Right lobe of liver (tissue), 6 donors: ENCODE measurements at regions not wholly inside any gene's neighbourhood (a gene's known extent, or its start where the extent isn't known, plus 50 kb on each side); places are given as distances from the start of the nearest gene placed in this dataset.

Source experiments
- ATAC-seq, 4 donors: fragments of 200-7000 bp; cut with Tn5 transposase; one replicate each; pipeline ENCODE4 v1.9.1; 2020; ENCODE audit warnings: mild to moderate bottlenecking in 4 of 4, moderate library complexity in 4 of 4
- DNase-seq, 3 donors: peaks; one replicate each; pipeline ENCODE4 v3.0.0-alpha.2; 2020
- H3K27ac ChIP-seq, 3 donors: fragments of 200-600 bp; one replicate each; pipeline ENCODE4 v1.8.0; 2022
- H3K27me3 ChIP-seq, 2 donors: fragments of 200-600 bp; one replicate each; pipeline ENCODE4 v1.8.0; 2022
- H3K36me3 ChIP-seq, 4 donors: fragments of 200-600 bp; sonication (generic) in 1 of 4; one replicate each; pipeline versions ENCODE4 v1.5.1 to v1.8.0; 2017 to 2022; ENCODE audit warnings: control low read depth in 1 of 4
- H3K4me1 ChIP-seq, 4 donors: fragments of 200-600 bp; sonication (generic) in 1 of 4; one replicate each; pipeline versions ENCODE4 v1.5.1 to v1.8.0; 2017 to 2022; ENCODE audit warnings: control low read depth in 1 of 4
- H3K4me3 ChIP-seq, 3 donors: fragments of 200-600 bp; one replicate each; pipeline ENCODE4 v1.8.0; 2022
- H3K9me3 ChIP-seq, 4 donors: fragments of 200-600 bp; sonication (generic) in 1 of 4; one replicate each; pipeline versions ENCODE4 v1.5.1 to v1.8.0; 2017 to 2022; ENCODE audit warnings: control low read depth in 1 of 4
- POLR2A ChIP-seq: fragments of 450-650 bp; IDR thresholded peaks from one replicate; pipeline ENCODE4 v1.6.1; 2017; ENCODE audit warnings: antibody characterized with exemption, mild to moderate bottlenecking
- WGBS: methylation state at CpG from one replicate; pipeline ENCODE4 v1.1.6; 2018; ENCODE audit warnings: low coverage, low lambda C conversion rate; ENCODE audit not compliant: insufficient coverage; ENCODE audit errors: missing lambda C conversion rate; 5-methylcytosine and 5-hydroxymethylcytosine counted together
- intact Hi-C, 2 donors: fragments of 100-400 bp; cut with DNase I; formaldehyde crosslinking; loops; one replicate each; pipeline versions ENCODE4 v1.11.2 to v1.14.1; 2022
- TF ChIP-seq, protein P1 (sequence below), 4 donors: fragments of 200-600 bp in 3 of 4; fragments of 450-650 bp in 1 of 4; IDR thresholded peaks; one replicate each; pipeline versions ENCODE4 v1.5.1 to v1.8.0; 2016 to 2022; ENCODE audit warnings: antibody characterized with exemption in 4 of 4, mild to moderate bottlenecking in 2 of 4
- donor health status: DM: no; HTN: yes; CAD: no.
- donor health status: DM: no; HTN: no; CAD: no.
- donor health status: DM: no; HTN: no; CAD: no.
- donor health status: DM: no; HTN: yes; CAD: no.
- donor health status: DM: no; HTN: yes; CAD: no.

DNA sequence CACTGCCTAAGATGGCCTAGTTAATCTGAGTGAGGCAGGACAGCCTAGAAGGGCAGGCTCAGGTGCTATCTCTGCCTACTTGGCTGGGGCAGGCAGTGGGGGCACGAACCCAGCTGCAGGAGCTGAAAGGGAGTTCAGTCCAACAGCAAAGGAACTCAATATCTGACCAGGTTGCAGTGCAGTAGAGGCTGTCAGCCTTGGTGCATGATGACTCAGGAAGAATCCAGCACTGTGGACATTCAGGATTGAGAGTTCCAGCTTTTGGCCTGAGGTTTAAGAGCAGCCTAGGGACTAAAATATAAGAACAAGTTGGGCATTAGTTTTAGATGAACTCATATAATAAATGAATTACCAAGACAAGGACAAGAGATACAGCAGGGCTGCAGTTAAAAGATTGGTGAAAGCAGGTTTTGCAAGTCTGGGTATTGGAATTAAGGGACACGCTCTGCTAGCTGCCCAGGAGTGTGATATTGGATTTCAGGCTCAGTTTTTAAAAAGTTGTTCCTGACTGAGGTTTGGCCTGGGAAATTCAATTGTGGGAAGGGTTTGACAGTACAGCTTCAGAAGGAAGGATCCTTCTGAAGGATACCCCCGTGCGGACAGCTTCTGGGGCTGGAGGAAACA lies 64.7 kb upstream of the ATG10 start:
- H3K36me3 ChIP-seq = no peaks in the 10 kb centered on the region
- no peak for TF ChIP-seq POLR2A
- TF ChIP-seq, protein P1, sequence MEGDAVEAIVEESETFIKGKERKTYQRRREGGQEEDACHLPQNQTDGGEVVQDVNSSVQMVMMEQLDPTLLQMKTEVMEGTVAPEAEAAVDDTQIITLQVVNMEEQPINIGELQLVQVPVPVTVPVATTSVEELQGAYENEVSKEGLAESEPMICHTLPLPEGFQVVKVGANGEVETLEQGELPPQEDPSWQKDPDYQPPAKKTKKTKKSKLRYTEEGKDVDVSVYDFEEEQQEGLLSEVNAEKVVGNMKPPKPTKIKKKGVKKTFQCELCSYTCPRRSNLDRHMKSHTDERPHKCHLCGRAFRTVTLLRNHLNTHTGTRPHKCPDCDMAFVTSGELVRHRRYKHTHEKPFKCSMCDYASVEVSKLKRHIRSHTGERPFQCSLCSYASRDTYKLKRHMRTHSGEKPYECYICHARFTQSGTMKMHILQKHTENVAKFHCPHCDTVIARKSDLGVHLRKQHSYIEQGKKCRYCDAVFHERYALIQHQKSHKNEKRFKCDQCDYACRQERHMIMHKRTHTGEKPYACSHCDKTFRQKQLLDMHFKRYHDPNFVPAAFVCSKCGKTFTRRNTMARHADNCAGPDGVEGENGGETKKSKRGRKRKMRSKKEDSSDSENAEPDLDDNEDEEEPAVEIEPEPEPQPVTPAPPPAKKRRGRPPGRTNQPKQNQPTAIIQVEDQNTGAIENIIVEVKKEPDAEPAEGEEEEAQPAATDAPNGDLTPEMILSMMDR (IDR thresholded peaks at IDR 0.05) = no peak
- DNase-seq (no peak), ATAC-seq (no peak)
- H3K4me3 ChIP-seq = no peak overlapping the region
- no peaks in the 10 kb centered on the region for H3K9me3 ChIP-seq
- 79% methylated on average over 4 of the region's 4 CpGs for WGBS
- no peaks in the 10 kb centered on the region for H3K4me1 ChIP-seq
- H3K27me3 ChIP-seq = no peaks in the 10 kb centered on the region
- intact Hi-C loops = no loop called here
- no peak overlapping the region for H3K27ac ChIP-seq

DNA sequence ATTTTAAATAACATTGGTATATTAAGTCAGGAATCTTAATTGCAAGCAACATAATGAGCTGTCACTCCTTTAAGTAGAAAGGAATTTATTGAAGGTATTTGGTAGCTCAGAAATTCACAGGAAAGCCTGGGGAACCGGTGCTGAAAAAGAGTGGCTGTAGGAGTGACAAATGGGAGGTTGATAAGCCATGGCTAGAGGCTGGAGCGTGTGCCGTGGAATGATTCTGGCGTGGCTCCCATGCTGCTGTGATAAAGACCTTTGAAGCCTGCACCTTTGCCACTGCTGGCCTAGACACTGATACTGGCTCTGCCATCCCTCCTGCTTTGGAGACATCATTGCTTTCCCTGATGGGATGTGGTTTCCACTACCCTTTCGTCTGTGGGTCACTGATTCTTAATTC lies 65.7 kb upstream of the ATG10 start:
- intact Hi-C loops = no loop called here
- peak; percentile 45 to 95 (median 84) for ATAC-seq
- DNase-seq = peak; percentile 58 to 82 (median 68)
- no peaks in the 10 kb centered on the region for H3K27me3 ChIP-seq
- WGBS = 12% methylated on average over 5 of the region's 5 CpGs
- no peak overlapping the region for H3K27ac ChIP-seq
- H3K36me3 ChIP-seq = no peaks in the 10 kb centered on the region
- no peak overlapping the region for H3K4me3 ChIP-seq
- H3K4me1 ChIP-seq = no peaks in the 10 kb centered on the region
- TF ChIP-seq, protein P1 (IDR thresholded peaks at IDR 0.05) = no peak
- TF ChIP-seq POLR2A = no peak
- H3K9me3 ChIP-seq = no peaks in the 10 kb centered on the region

DNA sequence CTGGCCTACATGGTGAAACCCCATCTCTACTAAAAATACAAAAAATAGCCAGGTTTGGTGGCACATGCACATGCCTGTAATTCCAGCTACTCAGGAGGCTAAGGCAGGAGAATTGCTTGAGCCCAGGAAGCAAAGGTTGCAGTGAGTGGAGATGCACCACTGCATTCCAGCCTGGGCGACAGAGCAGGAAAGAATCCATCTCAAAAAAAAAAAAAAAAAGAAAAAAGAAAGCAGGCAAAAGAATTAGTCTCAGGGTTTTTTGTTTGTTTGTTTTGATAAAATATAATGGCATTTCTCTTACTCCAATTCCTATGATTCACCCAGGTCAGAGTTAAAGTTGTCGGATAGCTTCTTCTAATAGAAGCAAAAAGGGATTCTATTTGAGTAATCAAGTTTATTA lies 67.0 kb upstream of the ATG10 start:
- WGBS = 92% methylated on average over 2 of the region's 2 CpGs
- Histone ChIP-seq H3K27ac (no peak overlapping the region), H3K4me3 (no peak overlapping the region), H3K36me3 (no peaks in the 10 kb centered on the region), H3K9me3 (no peaks in the 10 kb centered on the region), H3K4me1 (no peaks in the 10 kb centered on the region), H3K27me3 (no peaks in the 10 kb centered on the region)
- intact Hi-C loops = no loop called here
- no peak for TF ChIP-seq POLR2A
- TF ChIP-seq, protein P1 (IDR thresholded peaks at IDR 0.05) = no peak
- no peak for ATAC-seq
- DNase-seq = no peak

DNA sequence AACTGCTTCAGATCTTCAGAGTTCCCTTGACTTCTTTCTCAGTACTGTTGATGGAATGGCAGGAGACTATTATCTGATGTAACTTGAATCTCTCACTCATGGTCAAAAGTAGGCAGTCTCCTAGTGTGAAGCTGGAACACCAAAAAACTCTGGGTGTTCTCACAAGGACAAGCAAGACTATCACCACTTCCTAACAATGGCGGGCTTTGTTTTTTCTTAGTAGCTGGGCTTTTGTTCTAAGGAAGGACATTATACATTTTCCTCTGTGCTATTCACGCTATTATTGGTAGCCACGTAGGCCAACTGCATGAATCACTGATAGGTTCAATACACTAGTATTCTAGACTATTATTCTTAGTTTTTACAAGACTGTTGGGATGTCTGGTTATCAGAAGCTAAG lies 67.7 kb upstream of the ATG10 start:
- TF ChIP-seq POLR2A = no peak
- TF ChIP-seq, protein P1 (IDR thresholded peaks at IDR 0.05) = no peak
- Histone ChIP-seq H3K27me3 (no peaks in the 10 kb centered on the region), H3K36me3 (no peaks in the 10 kb centered on the region), H3K4me1 (no peaks in the 10 kb centered on the region), H3K9me3 (no peaks in the 10 kb centered on the region), H3K4me3 (no peak overlapping the region), H3K27ac (no peak overlapping the region)
- ATAC-seq (no peak), DNase-seq (no peak)
- WGBS = 85% methylated on average over 3 of the region's 3 CpGs
- intact Hi-C loops = no loop called here

DNA sequence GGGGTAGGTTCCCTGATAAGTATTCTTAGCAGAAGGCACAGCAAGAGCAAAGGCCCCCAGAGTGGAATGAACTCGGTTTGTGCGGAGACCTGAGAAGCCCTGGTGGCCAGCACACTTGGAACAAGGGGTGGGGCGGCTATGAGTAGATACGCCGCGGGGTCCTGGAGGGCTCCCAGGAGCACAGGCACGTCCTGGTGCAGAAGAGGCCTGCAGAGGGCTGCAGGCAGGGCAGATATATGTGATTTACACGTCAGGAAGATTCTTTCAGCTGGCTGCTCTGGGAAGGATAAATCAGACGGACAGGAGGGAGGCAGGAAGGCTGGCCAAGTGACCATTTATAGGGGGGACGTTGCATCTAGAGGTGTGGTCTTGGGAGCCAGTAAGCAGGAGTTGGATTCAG lies 70.2 kb upstream of the ATG10 start:
- DNase-seq (no peak), ATAC-seq (no peak)
- Histone ChIP-seq H3K9me3 (no peaks in the 10 kb centered on the region), H3K4me1 (no peaks in the 10 kb centered on the region), H3K27me3 (no peaks in the 10 kb centered on the region), H3K4me3 (no peak overlapping the region), H3K27ac (no peak overlapping the region), H3K36me3 (no peaks in the 10 kb centered on the region)
- WGBS = 76% methylated on average over 10 of the region's 10 CpGs
- intact Hi-C loops = no loop called here
- TF ChIP-seq, protein P1 (IDR thresholded peaks at IDR 0.05) = no peak
- TF ChIP-seq POLR2A = no peak
